ENCODE measurements at regions not wholly inside any gene's neighbourhood (a gene's known extent, or its start where the extent isn't known, plus 50 kb on each side); places are given as distances from the start of the nearest gene placed in this dataset.
"Not testable (repeated sequence)": the region's sequence is repeated elsewhere in the genome, so short reads cannot be mapped to it uniquely, and the experiment has no call there.

- H3K27me3 ChIP-seq = no peaks in the 10 kb centered on the region
- H3K4me1 ChIP-seq = peaks cover 0 to 4% of the 10 kb centered on the region in 2 donors
- H3K4me3 ChIP-seq = no peak overlapping the region
- in situ Hi-C loops (cut with MboI; ENCODE audit: low sequenced_read_pairs in 4 of 4) = no loop called here
- no peaks in the 10 kb centered on the region for H3K9me3 ChIP-seq
- no peak for TF ChIP-seq POLR2A (IDR thresholded peaks at IDR 0.05)
- TF ChIP-seq CTCF (IDR thresholded peaks at IDR 0.05 in 4 of 5, conservative IDR thresholded peaks at IDR 0.05 in 1 of 5) = no peak
- H3K36me3 ChIP-seq = no peaks in the 10 kb centered on the region
- intact Hi-C loops (cut with DNase I; ENCODE audit: low total_unique reads) = no loop called here
- DNase-seq (no peak), ATAC-seq (no peak)
- no peak overlapping the region for H3K27ac ChIP-seq
Observed at GRCh38 chr1:81506699-81507098, 294.0 kb upstream of the ADGRL2 start.

- TF ChIP-seq CTCF (IDR thresholded peaks at IDR 0.05 in 4 of 5, conservative IDR thresholded peaks at IDR 0.05 in 1 of 5) = no peak
- no peak for TF ChIP-seq POLR2A (IDR thresholded peaks at IDR 0.05)
- no peak for ATAC-seq
- intact Hi-C loops (cut with DNase I; ENCODE audit: low total_unique reads) (no loop called here), in situ Hi-C loops (cut with MboI; ENCODE audit: low sequenced_read_pairs in 4 of 4) (no loop called here)
- Histone ChIP-seq H3K9me3 (no peaks in the 10 kb centered on the region), H3K4me3 (no peak overlapping the region), H3K4me1 (peaks cover 0 to 4% of the 10 kb centered on the region in 2 donors), H3K36me3 (no peaks in the 10 kb centered on the region), H3K27me3 (no peaks in the 10 kb centered on the region), H3K27ac (no peak overlapping the region)
- DNase-seq = no peak
Observed at GRCh38 chr1:81505831-81506230, 294.9 kb upstream of the ADGRL2 start.

- H3K36me3 ChIP-seq; ATAC-seq; in situ Hi-C loops (cut with MboI; ENCODE audit: low sequenced_read_pairs in 4 of 4); DNase-seq; H3K4me3 ChIP-seq; H3K27ac ChIP-seq; H3K9me3 ChIP-seq; H3K4me1 ChIP-seq; intact Hi-C loops (cut with DNase I; ENCODE audit: low total_unique reads); H3K27me3 ChIP-seq: not testable (repeated sequence)
Observed at GRCh38 chr1:81504820-81505219, 295.9 kb upstream of the ADGRL2 start.

GRCh38 chr1:81502705-81503104, 298.0 kb upstream of the ADGRL2 start:
- ATAC-seq; H3K36me3 ChIP-seq; H3K4me3 ChIP-seq; in situ Hi-C loops (cut with MboI; ENCODE audit: low sequenced_read_pairs in 4 of 4); intact Hi-C loops (cut with DNase I; ENCODE audit: low total_unique reads); H3K4me1 ChIP-seq; DNase-seq; H3K27me3 ChIP-seq; H3K27ac ChIP-seq; H3K9me3 ChIP-seq: not testable (repeated sequence)

- H3K4me1 ChIP-seq; H3K27ac ChIP-seq; H3K36me3 ChIP-seq; H3K27me3 ChIP-seq; in situ Hi-C loops (cut with MboI; ENCODE audit: low sequenced_read_pairs in 4 of 4); intact Hi-C loops (cut with DNase I; ENCODE audit: low total_unique reads); H3K9me3 ChIP-seq; ATAC-seq; DNase-seq; H3K4me3 ChIP-seq: not testable (repeated sequence)
Observed at GRCh38 chr1:81501485-81501884, 299.2 kb upstream of the ADGRL2 start.

- no peak overlapping the region for H3K4me3 ChIP-seq
- H3K4me1 ChIP-seq = peaks cover 0 to 6% of the 10 kb centered on the region in 2 donors
- in situ Hi-C loops (cut with MboI; ENCODE audit: low sequenced_read_pairs in 4 of 4) (no loop called here), intact Hi-C loops (cut with DNase I; ENCODE audit: low total_unique reads) (no loop called here)
- no peak for DNase-seq
- TF ChIP-seq POLR2A (IDR thresholded peaks at IDR 0.05) = no peak
- no peak for TF ChIP-seq CTCF (IDR thresholded peaks at IDR 0.05 in 4 of 5, conservative IDR thresholded peaks at IDR 0.05 in 1 of 5)
- H3K9me3 ChIP-seq = no peaks in the 10 kb centered on the region
- no peaks in the 10 kb centered on the region for H3K36me3 ChIP-seq
- no peak for ATAC-seq
- H3K27ac ChIP-seq = no peak overlapping the region
- no peaks in the 10 kb centered on the region for H3K27me3 ChIP-seq
Observed at GRCh38 chr1:81499487-81499886, 301.2 kb upstream of the ADGRL2 start.
